Left hindlimb (tissue), 1 donor: ENCODE measurements at regions not wholly inside any gene's neighbourhood (a gene's known extent, or its start where the extent isn't known, plus 50 kb on each side); places are given as distances from the start of the nearest gene placed in this dataset.
"Not testable (repeated sequence)": the region's sequence is repeated elsewhere in the genome, so short reads cannot be mapped to it uniquely, and the experiment has no call there.

Source experiments
- DNase-seq: peaks from one replicate; pipeline ENCODE4 v3.0.0-alpha.2; 2018

DNA sequence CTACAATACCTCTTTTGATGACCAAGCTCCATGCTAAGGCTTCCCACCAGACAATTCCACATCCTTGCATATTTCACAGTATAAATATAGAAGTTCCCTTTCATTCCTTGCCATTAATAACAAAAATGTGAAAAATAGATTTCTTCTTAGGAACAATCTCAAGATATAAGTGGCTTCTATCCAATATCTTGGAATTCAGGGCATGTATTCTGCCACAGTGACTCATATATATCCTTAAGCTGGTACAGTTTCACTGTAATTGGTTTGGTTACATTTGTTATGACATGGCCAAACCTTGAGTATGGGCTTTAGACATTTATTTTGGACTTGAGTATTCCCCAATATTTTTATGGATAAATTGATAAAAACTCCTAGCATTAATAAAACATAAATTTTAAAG lies 181.7 kb upstream of the DDX53 start:
- no peak for DNase-seq

DNA sequence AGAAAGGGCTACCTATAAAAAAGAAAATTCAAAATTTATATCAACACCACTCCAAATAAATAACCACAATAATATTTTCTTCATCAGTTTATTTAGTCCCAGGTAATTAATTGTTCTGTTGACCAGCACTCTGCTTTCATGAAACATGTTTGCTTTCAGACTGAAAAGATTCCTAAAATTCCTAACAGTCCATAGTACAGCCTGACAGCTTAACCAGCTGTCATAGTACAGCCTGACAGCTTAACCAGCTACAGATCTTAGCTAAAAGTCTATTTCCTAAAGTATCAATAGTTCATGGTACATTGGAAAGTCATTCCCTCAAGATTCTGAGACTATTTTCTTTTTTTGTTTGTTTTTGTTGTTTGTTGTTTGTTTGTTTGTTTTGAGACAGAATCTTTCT lies 144.1 kb upstream of the DDX53 start:
- DNase-seq = no peak

DNA sequence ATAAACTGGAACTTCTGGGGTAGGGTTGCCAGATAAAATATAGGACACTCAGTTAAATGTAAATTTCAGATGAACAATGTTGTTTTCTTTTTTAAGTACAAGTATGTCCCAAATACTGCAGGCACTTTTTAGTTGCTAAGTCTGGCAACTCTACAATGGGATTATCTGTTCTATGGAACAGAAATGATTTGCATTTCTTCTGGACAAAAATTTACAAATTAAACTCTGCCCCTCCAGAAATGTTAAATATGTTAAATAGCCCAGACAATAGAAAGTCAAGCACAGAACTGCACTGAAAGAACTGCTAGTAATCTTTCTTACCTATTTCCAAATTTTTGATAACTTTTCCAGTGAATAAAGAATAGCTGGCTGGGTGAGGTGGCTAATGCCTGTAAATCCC lies 140.1 kb upstream of the DDX53 start:
- no peak for DNase-seq

DNA sequence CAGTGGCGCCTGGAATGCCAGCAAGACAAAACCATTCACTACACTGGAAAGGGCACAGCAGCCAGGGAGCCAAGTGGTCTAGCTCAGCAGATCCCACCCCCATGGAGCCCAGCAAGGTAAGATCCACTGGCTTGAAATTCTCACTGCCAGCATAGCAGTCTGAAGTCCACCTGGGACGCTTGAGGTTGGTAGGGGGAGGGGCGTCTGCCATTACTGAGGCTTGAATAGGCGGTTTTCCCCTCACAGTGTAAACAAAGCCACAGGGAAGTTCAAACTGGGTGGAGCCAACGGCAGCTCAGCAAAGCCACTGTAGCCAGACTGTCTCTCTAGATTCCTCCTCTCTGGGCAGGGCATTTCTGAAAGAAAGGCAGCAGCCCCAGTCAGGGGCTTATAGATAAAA lies 133.0 kb upstream of the DDX53 start:
- DNase-seq = not testable (repeated sequence)

DNA sequence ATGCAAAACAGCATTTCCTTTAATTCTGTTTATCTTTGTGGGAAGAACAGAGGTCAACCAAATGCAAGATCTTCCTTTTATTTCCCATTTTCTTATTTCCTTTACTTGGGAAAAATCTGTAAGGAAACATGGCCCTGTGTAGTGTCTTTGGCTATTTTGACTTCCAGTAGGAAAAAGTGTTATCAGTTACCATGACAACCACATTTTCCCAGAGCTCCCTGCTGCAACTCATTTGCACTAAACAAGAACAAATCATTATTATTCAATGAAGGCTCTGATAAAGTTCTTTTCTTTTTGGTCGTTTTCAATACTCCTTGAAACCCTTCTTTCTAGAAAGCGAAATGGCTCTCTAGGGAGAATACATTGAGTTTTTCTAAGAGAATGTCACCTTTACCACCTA lies 117.2 kb upstream of the DDX53 start:
- DNase-seq = no peak

DNA sequence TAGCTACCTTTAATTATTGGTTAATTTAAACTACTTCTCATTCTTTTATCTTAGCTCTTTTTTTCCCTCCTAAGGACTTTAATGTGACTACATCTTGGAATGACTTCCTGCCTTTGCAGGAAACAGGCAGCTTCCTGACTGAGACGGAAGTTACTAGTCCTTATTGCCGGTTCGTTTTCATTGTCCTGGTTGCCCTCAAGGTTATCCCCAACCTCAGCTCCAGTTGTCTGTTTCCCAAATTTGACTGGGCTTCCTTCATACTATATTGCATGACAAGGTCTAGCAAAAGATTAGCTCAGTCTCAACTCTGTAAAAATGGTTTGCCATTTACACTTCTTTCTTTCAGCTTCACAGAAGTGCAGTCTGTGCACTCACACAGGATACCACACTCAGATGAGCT lies 109.9 kb upstream of the DDX53 start:
- no peak for DNase-seq

DNA sequence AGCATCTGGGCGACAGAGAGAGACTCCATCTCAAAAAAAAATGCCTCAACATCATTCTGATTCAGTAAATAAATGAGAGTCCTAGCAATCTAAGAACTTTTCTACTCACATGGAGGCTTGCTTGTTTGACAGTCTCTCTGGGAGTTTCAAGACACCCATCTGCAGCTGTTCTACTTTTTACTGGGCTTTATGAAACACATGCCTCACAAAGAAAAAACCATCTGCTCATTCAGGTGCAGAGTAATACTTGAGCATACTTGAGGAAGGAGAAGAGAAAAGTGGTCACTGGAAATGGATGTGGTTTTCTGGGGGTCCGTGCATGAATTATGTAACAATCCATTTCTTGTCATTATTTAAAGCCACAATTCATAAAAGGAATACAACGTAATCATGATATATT lies 87.1 kb upstream of the DDX53 start:
- DNase-seq = no peak

DNA sequence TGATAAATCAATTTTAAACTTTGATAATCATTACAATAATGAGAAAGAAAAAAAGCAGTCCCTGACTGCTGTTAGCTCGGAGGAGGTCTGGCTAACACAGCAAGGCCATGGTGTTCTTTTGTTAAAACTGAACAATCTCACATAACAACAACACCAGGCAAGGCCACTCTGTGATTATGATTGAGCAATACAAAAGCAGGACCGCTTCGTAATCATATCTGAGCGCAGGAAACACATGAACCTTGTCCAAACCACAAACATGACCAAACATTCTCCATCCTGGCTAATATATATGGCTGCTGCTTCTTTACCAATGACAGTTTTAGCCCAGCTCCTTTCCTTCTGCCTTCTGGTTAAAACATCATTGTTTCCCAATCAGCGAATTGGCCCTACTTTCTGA lies 76.8 kb upstream of the DDX53 start:
- DNase-seq = no peak

DNA sequence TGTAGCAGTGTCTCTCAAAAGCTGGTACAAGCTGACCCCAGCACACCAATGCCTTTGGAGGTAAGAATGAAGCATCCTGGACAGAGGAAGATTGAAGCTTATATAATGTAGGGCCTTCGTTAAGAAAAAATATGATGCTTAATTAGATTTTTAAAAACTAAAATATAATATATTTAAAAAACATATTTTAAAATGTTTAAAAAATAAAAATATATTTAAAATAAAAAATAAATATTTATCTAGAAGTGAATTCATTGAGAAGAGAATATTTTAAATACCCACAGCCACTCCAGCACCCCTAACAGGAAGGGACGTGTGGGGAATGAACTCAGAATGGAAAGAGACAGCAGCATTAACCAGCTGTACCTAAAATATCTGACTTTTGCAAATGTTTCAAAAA lies 65.1 kb upstream of the DDX53 start:
- DNase-seq = no peak

DNA sequence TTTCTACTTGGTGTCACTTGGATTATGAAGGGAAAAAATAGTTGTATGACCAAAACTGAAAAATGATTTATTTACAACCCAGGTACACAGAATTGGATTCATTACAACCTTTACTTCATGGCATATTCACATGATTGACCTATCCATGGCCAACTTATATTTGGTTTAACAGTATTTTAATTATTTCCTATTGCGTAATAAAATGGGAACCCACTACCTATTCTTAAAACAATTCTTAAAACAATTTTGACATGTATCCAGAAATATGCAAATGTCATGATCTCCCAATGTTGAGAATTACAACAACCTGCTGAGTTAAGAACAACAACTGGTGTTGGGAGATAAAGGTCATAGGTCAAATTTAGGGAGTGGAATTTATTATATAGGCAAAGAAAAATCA lies 54.8 kb upstream of the DDX53 start:
- no peak for DNase-seq
